ENCODE measurements at regions not wholly inside any gene's neighbourhood (a gene's known extent, or its start where the extent isn't known, plus 50 kb on each side); places are given as distances from the start of the nearest gene placed in this dataset.

- H3K27ac ChIP-seq (ENCODE audit: control insufficient read depth, insufficient read depth, low read length) = no peak overlapping the region
- no peak overlapping the region for H3K9ac ChIP-seq (ENCODE audit: control insufficient read depth, extremely low read depth, insufficient read depth, low read length)
- dilution Hi-C loops (cut with MboI; ENCODE audit: extremely low pct_ligation_motif_present, low sequenced_read_pairs) = no loop called here
- TF ChIP-seq CTCF (optimal IDR thresholded peaks at IDR 0.05 in 1 of 3, IDR thresholded peaks at IDR 0.05 in 1 of 3, conservative IDR thresholded peaks at IDR 0.05 in 1 of 3; ENCODE audit: extremely low read depth in 1 of 3, insufficient read depth in 2 of 3, low read length in 3 of 3) (no peak), EZH2 (IDR thresholded peaks at IDR 0.05; ENCODE audit: low read length) (no peak)
- no peak overlapping the region for H3K4me2 ChIP-seq (ENCODE audit: control insufficient read depth, extremely low read depth, insufficient read depth, low read depth, low read length)
- H3K27me3 ChIP-seq (ENCODE audit: control insufficient read depth, extremely low read depth, insufficient read depth, low read length) = no peaks in the 10 kb centered on the region
- H3K36me3 ChIP-seq (ENCODE audit: control insufficient read depth in 2 of 2, extremely low read depth in 1 of 2, insufficient read depth in 2 of 2, low read length in 2 of 2) = no peaks in the 10 kb centered on the region
- peaks cover 2% of the 10 kb centered on the region for H3K4me1 ChIP-seq (ENCODE audit: control insufficient read depth, extremely low read depth, insufficient read depth, low read length)
- no peaks in the 10 kb centered on the region for H3K9me3 ChIP-seq (ENCODE audit: control insufficient read depth, low read depth, low read length)
- DNase-seq (ENCODE audit: low read depth, low spot score) (no peak), FAIRE-seq (no peak)
- H3K79me2 ChIP-seq (ENCODE audit: control insufficient read depth, insufficient read depth, low read length) = no peaks in the 10 kb centered on the region
- no peaks in the 10 kb centered on the region for H4K20me1 ChIP-seq (ENCODE audit: control insufficient read depth, extremely low read depth, insufficient read depth, low read length)
- H3K9me1 ChIP-seq (ENCODE audit: control insufficient read depth, extremely low read depth, insufficient read depth, low read length) = no peaks in the 10 kb centered on the region
- H3K4me3 ChIP-seq (ENCODE audit: control insufficient read depth in 2 of 3, extremely low read depth in 1 of 3, insufficient read depth in 2 of 3, low read depth in 1 of 3, low read length in 3 of 3) = no peak overlapping the region
- no peak overlapping the region for H2AFZ ChIP-seq (ENCODE audit: control insufficient read depth, low read length)
Observed at GRCh38 chr9:23496489-23497136, 329.4 kb downstream of the ELAVL2 start.

GRCh38 chr9:23497137-23497504 lies 328.9 kb downstream of the ELAVL2 start:
- H4K20me1 ChIP-seq (ENCODE audit: control insufficient read depth, extremely low read depth, insufficient read depth, low read length) = no peaks in the 10 kb centered on the region
- H3K9me3 ChIP-seq (ENCODE audit: control insufficient read depth, low read depth, low read length) = no peaks in the 10 kb centered on the region
- TF ChIP-seq CTCF (optimal IDR thresholded peaks at IDR 0.05 in 1 of 3, IDR thresholded peaks at IDR 0.05 in 1 of 3, conservative IDR thresholded peaks at IDR 0.05 in 1 of 3; ENCODE audit: extremely low read depth in 1 of 3, insufficient read depth in 2 of 3, low read length in 3 of 3) (no peak), EZH2 (IDR thresholded peaks at IDR 0.05; ENCODE audit: low read length) (no peak)
- dilution Hi-C loops (cut with MboI; ENCODE audit: extremely low pct_ligation_motif_present, low sequenced_read_pairs) = no loop called here
- H3K9ac ChIP-seq (ENCODE audit: control insufficient read depth, extremely low read depth, insufficient read depth, low read length) = no peak overlapping the region
- H3K79me2 ChIP-seq (ENCODE audit: control insufficient read depth, insufficient read depth, low read length) = no peaks in the 10 kb centered on the region
- no peak overlapping the region for H2AFZ ChIP-seq (ENCODE audit: control insufficient read depth, low read length)
- no peak overlapping the region for H3K27ac ChIP-seq (ENCODE audit: control insufficient read depth, insufficient read depth, low read length)
- no peak overlapping the region for H3K4me2 ChIP-seq (ENCODE audit: control insufficient read depth, extremely low read depth, insufficient read depth, low read depth, low read length)
- no peaks in the 10 kb centered on the region for H3K27me3 ChIP-seq (ENCODE audit: control insufficient read depth, extremely low read depth, insufficient read depth, low read length)
- H3K36me3 ChIP-seq (ENCODE audit: control insufficient read depth in 2 of 2, extremely low read depth in 1 of 2, insufficient read depth in 2 of 2, low read length in 2 of 2) = no peaks in the 10 kb centered on the region
- H3K4me1 ChIP-seq (ENCODE audit: control insufficient read depth, extremely low read depth, insufficient read depth, low read length) = peaks cover 2% of the 10 kb centered on the region
- no peak for FAIRE-seq
- DNase-seq (ENCODE audit: low read depth, low spot score) = no peak
- H3K9me1 ChIP-seq (ENCODE audit: control insufficient read depth, extremely low read depth, insufficient read depth, low read length) = no peaks in the 10 kb centered on the region
- H3K4me3 ChIP-seq (ENCODE audit: control insufficient read depth in 2 of 3, extremely low read depth in 1 of 3, insufficient read depth in 2 of 3, low read depth in 1 of 3, low read length in 3 of 3) = no peak overlapping the region
